ENCODE measurements at regions not wholly inside any gene's neighbourhood (a gene's known extent, or its start where the extent isn't known, plus 50 kb on each side); places are given as distances from the start of the nearest gene placed in this dataset.

DNA sequence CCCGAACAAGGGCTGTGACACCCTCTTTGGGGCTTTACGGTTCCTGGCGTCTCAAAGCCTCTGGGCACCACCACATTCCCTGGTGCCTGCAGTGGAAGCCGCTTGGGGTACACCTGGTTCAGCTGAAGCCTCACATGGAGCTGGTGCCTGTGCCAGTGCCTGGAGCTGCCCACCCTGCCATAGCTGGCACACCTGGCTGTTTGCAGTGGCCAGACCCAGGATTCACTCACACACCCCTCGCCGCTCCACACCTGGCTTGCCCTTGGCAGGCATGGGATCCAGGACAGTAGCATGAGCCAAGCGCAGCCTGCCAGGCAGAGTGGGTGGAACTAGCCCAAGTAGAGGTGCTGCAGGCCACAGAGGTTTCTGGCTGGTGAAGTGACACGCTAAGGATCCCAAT is 641.8 kb downstream of the TLE4 start:
- TF ChIP-seq CTCF (IDR thresholded peaks at IDR 0.05) (no peak), POLR2A (IDR thresholded peaks at IDR 0.05) (no peak), EP300 (IDR thresholded peaks at IDR 0.05) (no peak), POLR2AphosphoS5 (IDR thresholded peaks at IDR 0.05) (no peak)
